HEK293T (cell line): ENCODE measurements at regions not wholly inside any gene's neighbourhood (a gene's known extent, or its start where the extent isn't known, plus 50 kb on each side); places are given as distances from the start of the nearest gene placed in this dataset.

Experiments used
- ARNT ChIP-seq: fragments of 450-650 bp; IDR thresholded peaks from 2 replicates; pipeline ENCODE4 v1.6.1; 2017; ENCODE audit warnings: mild to moderate bottlenecking
- BHLHE40 ChIP-seq: fragments of 450-650 bp; IDR thresholded peaks from 2 replicates; pipeline ENCODE4 v1.6.1; 2016; ENCODE audit warnings: mild to moderate bottlenecking, moderate library complexity, borderline replicate concordance
- CTBP1 ChIP-seq: fragments of 450-650 bp; IDR thresholded peaks from 2 replicates; pipeline ENCODE4 v1.6.1; 2016; ENCODE audit warnings: borderline replicate concordance
- FOXK2 ChIP-seq: fragments of 450-650 bp; IDR thresholded peaks from 2 replicates; pipeline ENCODE4 v1.6.1; 2016; ENCODE audit warnings: mild to moderate bottlenecking
- HDGF ChIP-seq: fragments of 450-650 bp; IDR thresholded peaks from 2 replicates; pipeline ENCODE4 v1.6.1; 2017; ENCODE audit warnings: antibody characterized with exemption, borderline replicate concordance
- SUZ12 ChIP-seq: fragments of 450-650 bp; IDR thresholded peaks from 2 replicates; pipeline ENCODE4 v1.6.1; 2016; ENCODE audit warnings: mild to moderate bottlenecking
- ZNF384 ChIP-seq: fragments of 450-650 bp; IDR thresholded peaks from 2 replicates; pipeline ENCODE4 v1.6.1; 2016
- TF ChIP-seq, protein P1 (sequence below): fragments of 450-650 bp; IDR thresholded peaks from 2 replicates; pipeline ENCODE4 v1.6.1; 2016

DNA sequence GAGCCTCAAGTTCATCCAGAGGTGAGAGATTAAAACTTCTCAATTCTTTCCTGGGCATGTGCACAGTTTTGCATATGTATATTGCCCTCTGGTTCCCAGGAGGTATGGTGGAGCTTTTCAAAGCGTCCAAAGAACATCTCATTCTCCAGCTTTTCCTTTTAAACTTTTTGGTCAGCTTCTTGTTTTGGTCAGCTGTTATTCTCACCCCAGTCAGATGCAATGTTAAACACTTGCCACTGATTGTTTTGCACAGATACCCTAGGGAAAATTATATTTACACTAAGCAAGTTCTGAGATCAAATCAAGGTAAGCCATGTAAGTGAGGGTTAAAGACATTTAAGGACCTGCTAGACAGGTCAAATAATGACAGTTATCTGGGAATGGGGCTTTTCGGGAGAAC is 261.3 kb downstream of the EDEM1 start:
- TF ChIP-seq CTBP1: no peak
- no peak for TF ChIP-seq BHLHE40
- TF ChIP-seq, protein P1, sequence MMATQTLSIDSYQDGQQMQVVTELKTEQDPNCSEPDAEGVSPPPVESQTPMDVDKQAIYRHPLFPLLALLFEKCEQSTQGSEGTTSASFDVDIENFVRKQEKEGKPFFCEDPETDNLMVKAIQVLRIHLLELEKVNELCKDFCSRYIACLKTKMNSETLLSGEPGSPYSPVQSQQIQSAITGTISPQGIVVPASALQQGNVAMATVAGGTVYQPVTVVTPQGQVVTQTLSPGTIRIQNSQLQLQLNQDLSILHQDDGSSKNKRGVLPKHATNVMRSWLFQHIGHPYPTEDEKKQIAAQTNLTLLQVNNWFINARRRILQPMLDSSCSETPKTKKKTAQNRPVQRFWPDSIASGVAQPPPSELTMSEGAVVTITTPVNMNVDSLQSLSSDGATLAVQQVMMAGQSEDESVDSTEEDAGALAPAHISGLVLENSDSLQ: no peak
- no peak for TF ChIP-seq HDGF
- TF ChIP-seq ZNF384: no peak
- TF ChIP-seq ARNT: no peak
- no peak for TF ChIP-seq FOXK2
- TF ChIP-seq SUZ12: no peak
